ENCODE measurements at regions not wholly inside any gene's neighbourhood (a gene's known extent, or its start where the extent isn't known, plus 50 kb on each side); places are given as distances from the start of the nearest gene placed in this dataset.
"Not testable (repeated sequence)": the region's sequence is repeated elsewhere in the genome, so short reads cannot be mapped to it uniquely, and the experiment has no call there.

DNA sequence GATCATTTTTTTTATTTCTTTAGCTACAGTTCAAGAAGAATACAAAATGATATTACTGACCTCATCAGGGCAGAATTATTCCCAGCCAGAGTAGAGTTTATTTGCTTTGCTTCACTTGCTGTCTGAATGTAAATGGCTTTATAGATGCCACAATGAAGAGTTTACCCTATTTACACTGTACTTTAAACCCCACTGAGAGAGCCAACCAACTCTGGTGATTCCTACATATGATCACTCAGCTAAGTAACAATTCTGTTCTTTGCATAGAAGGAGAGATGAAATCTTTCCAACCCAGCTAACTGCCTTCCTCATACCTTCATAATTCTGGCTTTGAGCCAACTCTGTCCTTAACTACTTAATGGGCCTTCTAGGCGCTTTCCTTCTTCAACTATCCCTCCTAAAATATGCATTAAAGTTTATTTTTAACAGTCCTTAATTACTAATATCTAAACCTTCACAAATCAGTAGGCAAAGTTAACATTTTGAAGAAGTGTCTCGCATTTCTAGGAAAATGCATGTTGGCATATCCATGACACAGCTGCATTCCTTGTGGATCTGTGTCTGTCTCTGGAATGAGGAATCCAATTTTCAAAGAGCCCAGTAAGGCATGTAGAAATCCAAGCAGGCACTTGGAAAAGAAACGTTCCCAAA is 284.8 kb upstream of the GRAMD2B start:
- DNase-seq = peak; percentile 50

DNA sequence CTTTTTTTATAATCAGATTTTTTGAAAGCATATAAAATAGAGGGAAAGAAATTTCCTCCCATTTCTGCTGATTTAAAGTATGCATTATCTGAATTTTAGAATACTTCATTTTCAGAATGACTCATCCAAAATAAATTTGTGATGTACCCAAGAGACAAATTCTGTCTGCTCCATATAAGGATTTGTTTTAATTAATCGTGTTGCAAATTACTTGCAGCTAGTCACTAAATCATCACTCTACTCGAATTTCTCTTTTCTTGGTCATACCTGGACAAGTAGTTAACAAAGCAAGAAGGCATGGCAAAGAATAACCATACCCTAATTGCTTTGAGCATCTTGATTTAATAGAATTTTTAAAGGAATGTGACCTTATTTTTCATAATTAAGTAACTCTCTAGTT is 284.1 kb upstream of the GRAMD2B start:
- no peak for DNase-seq

DNA sequence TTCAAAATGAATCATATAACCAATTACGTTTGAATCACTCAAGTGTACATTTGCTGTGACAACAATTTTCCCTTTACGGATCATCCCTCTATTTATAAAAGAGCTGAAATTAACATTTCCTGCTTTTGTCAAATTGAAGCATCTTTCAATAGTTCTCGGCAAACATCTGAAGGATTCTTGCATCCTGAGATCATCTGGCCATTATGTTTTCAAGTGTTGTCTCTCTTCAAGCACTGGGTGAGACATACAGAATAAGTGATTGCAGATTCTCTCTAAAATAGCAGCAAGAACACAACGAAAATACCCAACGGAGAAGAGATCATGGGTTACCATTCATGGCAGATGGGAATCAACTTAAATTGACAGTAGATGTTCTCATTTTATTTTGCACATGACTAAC is 283.4 kb upstream of the GRAMD2B start:
- peak; percentile 36 for DNase-seq

DNA sequence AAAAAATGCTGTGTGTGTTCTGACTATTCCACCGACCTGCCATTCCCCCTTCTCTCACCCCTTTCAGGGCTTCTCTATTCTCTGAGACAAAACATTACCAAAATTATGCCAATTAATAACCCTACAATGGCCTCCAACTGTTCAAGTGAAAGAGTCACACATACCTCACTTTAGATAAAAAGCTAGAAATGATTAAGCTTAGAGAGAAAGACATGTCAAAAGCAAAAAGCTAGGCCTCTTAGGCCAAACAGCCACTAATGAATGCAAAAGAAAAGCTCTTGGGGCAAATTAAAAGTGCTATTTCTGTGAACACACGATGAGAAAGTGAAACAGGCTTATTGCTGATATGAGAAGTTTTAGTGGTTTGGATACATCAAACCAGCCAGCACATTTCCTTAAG is 279.6 kb upstream of the GRAMD2B start:
- no peak for DNase-seq

DNA sequence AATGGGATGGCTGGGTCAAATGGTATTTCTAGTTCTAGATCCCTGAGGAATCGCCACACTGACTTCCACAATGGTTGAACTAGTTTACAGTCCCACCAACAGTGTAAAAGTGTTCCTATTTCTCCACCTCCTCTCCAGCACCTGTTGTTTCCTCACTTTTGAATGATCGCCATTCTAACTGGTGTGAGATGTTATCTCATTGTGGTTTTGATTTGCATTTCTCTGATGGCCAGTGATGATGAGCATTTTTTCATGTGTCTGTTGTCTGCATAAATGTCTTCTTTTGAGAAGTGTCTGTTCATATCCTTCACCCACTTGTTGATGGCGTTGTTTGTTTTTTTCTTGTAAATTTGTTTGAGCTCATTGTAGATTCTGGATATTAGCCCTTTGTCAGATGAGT is 272.9 kb upstream of the GRAMD2B start:
- not testable (repeated sequence) for DNase-seq

DNA sequence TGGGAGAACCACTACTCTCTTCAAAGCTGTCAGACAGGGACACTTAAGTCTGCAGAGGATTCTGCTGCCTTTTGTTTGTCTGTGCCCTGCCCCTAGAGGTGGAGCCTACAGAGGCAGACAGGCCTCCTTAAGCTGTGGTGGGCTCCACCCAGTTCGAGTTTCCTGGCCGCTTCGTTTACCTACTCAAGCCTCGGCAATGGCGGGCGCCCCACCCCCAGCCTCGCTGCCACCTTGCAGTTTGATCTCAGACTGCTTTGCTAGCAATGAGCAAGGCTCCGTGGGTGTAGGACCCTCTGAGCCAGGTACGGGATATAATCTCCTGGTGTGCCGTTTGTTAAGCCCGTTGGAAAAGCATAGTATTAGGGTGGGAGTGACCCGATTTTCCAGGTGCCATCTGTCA is 267.9 kb upstream of the GRAMD2B start:
- DNase-seq = not testable (repeated sequence)

DNA sequence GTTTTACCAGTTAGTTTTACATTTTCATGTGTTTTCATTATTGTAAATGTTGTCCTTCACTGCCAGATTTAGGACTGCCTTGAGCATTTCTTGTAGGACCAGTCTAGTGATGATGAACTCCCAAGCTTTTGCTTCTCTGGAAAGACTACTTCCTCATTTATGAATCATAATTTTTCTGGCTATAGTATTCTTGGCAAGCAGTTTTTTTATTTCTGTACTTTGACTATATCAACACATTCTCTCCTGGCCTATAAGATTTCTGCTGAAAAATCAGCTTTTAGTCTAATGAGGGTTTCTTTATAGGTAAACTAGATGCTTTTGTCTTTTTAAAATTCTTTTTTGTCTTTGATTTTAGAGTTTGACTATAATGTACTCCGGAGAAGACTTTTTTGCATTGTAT is 256.8 kb upstream of the GRAMD2B start:
- no peak for DNase-seq

DNA sequence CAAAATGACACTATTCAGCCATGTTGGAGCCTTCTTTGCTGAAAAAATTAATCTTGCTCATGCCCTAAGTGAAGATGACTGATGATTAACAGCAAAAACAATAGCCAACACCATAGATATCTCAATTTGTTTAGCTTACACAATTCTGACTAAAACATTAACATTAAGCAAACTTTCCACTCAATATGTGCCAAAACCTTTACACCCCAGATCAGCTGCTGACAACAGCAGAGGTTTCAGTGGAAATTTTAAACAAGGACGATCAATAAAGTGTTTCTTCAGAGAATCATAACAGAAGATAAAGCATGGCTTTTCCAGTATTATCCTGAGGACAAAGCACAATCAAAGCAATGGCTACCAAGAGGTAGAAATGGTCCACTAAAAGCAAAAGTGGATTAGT is 254.4 kb upstream of the GRAMD2B start:
- no peak for DNase-seq

DNA sequence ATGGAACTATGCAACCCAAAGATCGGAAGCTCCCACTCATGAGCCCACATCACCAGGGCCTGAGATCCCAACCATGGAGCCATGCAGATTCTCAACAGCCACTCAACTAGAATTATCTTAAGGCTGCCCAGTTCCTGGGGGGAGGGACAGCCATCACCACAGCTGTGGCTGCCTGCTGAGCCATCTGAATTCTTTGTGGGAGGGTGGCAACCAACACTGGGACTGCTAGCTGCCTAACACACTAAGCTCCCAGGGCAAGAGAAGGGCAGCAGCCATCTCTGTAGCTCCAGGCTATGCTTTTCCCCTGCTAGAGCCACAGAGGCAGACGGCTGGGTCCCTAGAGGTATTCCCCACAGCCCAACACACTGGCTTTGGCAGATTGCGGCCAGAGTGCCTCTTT is 251.3 kb upstream of the GRAMD2B start:
- no peak for DNase-seq

DNA sequence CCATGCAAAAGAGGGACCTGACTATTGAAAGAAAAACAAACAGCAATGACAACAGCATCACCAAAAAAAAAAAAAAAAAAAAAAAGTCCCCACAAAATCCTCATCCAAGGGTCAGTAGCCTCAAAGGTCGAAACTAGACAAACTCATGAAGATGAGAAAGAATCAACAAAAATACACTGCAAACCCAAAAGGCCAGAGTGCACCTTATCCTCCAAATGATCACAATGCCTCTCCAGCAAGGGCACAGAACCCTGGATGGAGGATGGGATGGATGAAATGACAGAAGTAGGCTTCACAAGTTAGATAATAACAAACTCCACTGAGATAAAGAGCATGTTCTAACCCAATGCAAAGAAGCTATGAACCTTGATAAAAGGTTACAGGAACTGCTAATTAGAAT is 250.4 kb upstream of the GRAMD2B start:
- no peak for DNase-seq

DNA sequence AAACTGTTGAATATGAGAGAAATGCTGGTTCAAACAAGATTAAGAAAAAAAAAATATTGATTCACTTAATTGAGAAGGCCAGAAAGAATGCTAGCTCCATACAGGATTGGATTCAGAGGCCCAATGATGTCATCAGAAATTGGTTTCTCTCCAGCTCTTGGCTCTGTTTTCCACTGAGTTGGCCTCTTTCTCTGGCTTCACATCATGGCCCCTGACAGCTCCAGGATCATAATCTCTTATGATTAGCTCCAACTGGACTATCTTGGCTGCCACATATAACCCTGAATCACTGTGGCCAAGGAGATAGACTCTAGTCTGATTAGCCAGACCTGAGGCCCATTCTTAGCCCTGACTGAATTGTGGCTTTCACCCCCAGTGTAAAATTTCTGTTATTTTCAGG is 244.7 kb upstream of the GRAMD2B start:
- peak; percentile 89 for DNase-seq

DNA sequence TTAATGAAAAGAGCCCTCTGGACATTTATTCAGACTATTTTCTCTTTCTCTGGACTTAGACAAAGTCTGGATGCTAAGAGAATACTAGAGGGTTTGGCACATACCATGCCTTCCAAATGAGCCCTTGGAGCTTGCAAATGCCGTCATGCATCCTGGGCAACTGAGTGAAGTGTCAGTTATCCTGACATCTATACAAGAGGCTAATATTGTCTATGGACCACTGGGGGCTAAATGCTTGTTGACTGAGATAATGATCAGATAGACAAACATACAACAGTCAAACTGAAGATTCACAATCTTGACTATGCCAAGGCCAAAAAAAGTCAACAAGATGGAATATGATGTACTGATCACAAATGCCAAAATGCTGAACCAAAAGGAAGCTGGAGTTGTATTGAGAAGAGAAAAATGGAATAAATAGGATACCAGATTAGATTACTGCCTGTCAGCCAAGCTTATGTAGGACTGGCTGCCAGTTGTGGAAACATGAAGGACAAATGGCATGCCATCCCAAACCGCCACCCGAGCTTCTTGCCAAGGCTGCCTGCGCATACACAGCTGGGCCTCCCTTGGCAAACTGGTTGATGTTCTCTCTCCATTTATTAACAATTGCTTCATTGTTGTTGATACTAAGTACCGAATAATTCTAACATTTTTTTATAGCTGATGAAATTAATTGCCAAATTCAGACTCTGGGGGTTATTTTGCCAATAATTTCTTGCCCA is 240.1 kb upstream of the GRAMD2B start:
- DNase-seq = no peak

DNA sequence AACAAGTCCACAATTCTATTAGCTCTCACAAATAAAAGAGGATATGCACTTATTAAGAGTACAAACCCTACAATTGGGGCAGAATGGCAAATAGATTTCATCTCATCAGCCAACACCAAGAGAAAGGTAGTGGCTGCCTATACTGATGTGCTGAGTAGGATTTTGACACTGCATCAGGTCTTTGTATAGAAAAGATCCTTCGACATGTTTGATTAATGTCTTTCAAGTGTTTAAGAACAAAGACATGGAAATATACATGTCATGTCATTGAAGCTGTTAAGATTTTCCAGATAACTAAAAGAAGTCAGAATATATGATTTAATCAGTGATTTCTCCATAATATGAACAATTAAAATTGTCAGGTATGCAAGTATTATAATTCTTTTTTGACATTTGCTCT is 238.7 kb upstream of the GRAMD2B start:
- DNase-seq = no peak

DNA sequence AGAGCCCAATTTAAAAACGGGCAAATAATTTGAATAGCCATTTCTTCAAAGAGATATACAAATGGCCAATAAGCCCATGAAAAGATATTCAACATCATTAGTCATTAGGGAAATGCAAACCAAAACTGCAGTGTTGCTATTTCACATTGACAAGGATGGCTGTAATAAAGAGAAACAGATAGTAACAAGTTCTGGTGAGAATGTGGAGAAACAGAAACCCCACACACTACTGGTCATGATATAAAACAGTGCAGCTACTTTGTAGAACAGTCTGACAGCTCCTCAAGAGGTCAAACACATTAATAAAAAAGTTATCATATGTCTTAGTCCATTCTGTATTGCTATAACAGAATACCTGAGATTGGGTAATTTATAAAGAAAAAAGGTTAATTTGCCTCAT is 237.0 kb upstream of the GRAMD2B start:
- DNase-seq = no peak

DNA sequence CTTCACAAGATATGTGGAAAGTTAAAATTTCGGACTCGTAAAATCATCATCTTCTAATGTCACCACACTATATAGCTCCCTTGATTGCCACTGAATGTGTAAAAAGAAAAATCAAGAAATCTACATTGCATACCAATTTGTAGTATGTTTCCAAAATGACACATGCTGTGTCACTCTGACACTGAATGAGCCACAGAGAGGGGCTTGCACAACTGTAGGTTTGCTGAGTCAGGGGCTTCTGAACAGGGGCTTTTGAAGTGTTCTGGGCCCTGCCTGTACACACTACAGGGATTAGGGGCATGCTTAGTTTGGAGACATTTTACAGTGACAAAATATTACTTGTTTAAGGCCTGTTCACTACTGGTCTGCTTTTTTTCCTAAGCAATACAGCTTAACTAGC is 234.4 kb upstream of the GRAMD2B start:
- DNase-seq = no peak

DNA sequence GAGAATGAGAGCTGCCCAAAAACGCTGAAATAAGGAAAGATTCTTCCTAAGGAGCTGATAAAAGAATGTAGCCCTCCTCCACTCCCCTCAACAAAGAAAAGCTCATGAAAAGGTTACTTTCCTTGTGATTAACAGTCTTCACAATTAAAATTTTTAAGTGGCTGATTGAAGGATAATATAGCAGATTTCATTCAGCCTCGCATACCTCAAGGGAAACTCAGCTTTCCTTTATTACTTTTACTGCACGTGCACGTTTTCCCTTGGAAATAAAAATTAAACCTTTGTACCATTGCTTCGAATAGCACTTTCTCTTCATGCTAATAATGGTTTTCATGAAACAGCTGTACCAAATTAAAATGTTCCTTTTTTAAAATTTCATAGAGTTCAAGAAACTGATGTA is 234.0 kb upstream of the GRAMD2B start:
- DNase-seq = no peak

DNA sequence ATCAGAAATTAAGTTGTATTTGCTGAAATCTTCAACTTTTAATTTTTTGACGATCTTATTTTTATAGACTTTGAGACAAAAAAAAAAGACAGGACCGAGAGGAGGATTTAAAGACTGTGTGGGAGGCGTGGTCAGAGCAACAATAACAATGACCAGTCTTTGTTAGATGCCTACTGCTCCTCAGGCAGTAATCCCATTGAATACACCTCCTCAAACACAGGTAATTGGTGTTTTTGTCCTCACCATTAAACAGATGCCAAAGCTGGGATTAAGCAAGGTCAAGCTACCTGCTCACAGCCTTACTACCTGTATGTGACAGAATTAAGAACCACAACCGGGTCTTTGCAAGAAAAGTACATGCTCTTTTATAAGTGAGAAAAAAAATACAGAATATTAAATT is 233.3 kb upstream of the GRAMD2B start:
- DNase-seq = no peak

DNA sequence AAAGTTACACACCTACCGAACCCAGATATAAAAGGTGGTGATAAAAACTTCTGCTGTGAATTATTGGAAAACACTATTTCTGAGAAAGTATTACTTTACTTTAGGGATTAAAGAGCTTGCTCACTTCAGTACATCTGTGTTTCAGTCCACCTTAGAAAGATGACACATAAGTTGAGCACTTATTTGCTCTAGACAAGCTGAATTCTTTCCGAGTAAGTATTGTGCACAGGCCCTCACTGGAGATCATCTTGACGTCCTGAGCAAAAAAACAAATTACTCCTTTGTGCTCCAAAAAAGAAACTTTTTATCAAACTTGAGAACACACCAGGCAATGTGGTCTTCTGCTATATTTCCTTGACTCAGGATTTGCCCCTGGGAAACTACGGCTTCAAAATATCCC is 231.0 kb upstream of the GRAMD2B start:
- no peak for DNase-seq

DNA sequence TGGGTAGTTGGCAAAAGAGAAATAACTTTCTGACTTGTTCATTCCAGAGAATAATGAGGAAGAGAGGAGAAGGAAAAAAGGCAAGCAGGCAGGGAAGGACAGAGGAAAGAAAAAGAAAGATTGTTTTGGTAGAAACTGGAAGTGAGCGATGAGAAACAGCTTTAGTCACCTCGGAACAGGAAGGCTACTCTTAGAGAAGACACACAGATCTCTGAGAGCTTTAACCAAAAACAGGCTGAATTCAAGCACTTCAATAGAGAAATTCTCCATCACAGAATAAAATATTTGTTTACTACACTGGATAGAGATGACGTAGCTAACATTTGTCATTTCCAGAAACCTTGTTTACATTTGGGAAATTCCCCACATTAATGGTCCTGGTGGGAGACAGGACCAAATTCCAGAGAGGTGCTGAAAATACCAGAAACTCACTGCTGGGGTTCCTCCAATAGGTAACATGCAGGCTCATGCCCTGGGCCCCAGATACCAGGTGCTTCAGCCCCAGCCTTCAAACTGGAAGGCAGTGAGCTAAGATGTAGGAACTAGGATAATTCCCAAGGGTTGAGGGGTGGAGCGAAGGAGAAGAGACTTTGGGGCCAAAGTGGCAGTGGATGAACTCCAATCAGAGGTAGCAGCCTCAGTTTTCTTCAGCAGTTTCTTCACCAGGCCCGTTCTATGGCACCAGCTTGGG is 227.7 kb upstream of the GRAMD2B start:
- no peak for DNase-seq

DNA sequence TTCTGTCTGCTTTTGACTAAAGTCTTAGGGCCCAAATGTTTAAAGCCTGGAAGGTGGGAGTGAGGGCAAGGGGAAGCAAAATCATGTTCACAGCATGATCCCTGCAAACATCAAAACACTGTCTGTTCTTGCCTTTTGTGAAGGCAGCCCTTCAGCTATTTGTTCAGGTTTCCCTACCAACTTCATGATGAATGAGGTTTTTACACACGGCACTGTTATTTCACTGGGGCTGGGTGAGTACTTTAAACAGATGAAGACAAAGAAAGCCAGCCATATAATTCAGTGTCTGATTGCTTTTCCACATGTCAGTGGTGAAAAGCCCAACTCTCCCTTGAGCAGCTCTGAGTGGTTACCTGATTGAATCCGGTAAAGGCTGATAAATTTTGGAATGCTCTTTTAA is 224.7 kb upstream of the GRAMD2B start:
- no peak for DNase-seq

DNA sequence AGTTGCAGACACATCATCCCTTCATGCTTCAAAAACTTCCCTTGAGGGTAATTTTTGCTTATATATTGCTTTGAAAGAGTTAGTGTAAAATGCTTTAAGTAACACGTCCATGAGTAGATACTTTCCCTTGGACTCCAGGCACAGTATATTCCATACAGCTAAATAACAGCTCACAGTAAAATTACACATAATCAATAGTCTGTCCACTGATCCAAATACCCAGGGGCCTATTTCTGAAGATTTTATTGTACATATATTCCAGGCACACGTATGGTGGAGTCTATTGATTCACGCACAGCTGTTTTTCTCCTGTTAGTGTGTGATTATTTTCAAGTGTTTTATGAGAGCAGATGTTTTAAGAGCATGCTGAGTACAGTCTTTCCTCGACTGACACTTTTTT is 223.7 kb upstream of the GRAMD2B start:
- no peak for DNase-seq

DNA sequence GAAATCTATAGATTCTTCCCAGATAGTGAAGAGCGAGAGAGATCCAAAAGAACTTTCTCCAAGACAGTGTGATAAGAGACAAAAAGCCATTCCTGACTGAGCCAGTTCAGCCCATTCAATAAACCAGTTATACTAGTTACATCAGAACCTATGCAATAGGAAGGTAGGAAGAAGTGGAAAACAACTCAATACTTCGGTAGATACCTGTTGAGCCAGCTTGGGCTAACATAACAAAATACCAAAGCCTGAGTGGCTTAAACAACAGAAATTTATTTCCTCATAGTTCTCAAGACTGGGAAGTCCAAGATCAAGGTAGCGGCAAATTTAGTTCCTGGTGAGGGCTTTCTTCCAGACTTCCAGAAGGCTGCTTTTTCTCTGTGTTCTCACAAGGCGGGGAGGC is 214.5 kb upstream of the GRAMD2B start:
- no peak for DNase-seq

DNA sequence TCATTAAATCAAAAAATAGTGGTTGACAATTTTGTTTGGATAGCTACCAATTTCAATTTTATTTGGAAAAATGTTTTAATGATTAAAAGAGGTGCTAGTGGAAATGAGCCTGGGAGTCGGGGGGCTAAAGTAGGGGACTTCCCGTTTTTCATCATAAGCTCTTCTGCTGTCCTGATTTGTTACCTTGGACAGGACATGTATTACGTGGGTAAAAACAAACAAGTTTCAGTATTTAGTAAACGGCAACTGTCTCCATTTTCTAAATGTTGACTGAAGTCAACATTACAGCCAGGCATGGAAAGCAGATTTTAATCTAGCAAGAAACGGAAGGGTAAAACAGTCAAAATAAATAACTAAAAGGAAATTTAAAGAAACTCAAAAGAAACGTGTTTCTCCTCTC is 212.3 kb upstream of the GRAMD2B start:
- no peak for DNase-seq
